GM19328 (cell line): ENCODE measurements at regions not wholly inside any gene's neighbourhood (a gene's known extent, or its start where the extent isn't known, plus 50 kb on each side); places are given as distances from the start of the nearest gene placed in this dataset.
"Not testable (repeated sequence)": the region's sequence is repeated elsewhere in the genome, so short reads cannot be mapped to it uniquely, and the experiment has no call there.

Source experiments
- ATAC-seq: cut with Tn5 transposase; IDR thresholded peaks from one replicate; pipeline ENCODE4 v1.9.1; 2021; ENCODE audit warnings: mild to moderate bottlenecking, moderate library complexity; ENCODE audit not compliant: unreplicated experiment

GRCh38 chr2:83990636-83991035, 468.4 kb downstream of the SUCLG1 start:
- ATAC-seq, result no peak

GRCh38 chr2:83976628-83977027, 482.5 kb downstream of the SUCLG1 start:
- not testable (repeated sequence) for ATAC-seq

GRCh38 chr2:83972128-83972527, 487.0 kb downstream of the SUCLG1 start:
- ATAC-seq, result no peak

GRCh38 chr2:83971547-83971946, 487.5 kb downstream of the SUCLG1 start:
- no peak for ATAC-seq

- ATAC-seq, result no peak
Observed at GRCh38 chr2:83970217-83970929, 488.7 kb downstream of the SUCLG1 start.

- no peak for ATAC-seq
Observed at GRCh38 chr2:83969085-83969484, 490.0 kb downstream of the SUCLG1 start.

GRCh38 chr2:83967854-83968253, 491.2 kb downstream of the SUCLG1 start:
- no peak for ATAC-seq

GRCh38 chr2:83966946-83967345, 492.1 kb downstream of the SUCLG1 start:
- ATAC-seq, result not testable (repeated sequence)

- ATAC-seq, result no peak
Observed at GRCh38 chr2:83961512-83961911, 497.6 kb downstream of the SUCLG1 start.

- ATAC-seq, result no peak
Observed at GRCh38 chr2:83960371-83960770, 498.7 kb downstream of the SUCLG1 start.

GRCh38 chr2:83959266-83959665, 499.8 kb downstream of the SUCLG1 start:
- ATAC-seq, result no peak

GRCh38 chr2:83956991-83957390, 502.1 kb downstream of the SUCLG1 start:
- ATAC-seq, result no peak

- ATAC-seq, result no peak
Observed at GRCh38 chr2:83953697-83954096, 505.4 kb downstream of the SUCLG1 start.

- no peak for ATAC-seq
Observed at GRCh38 chr2:83951378-83951947, 507.6 kb downstream of the SUCLG1 start.

GRCh38 chr2:83949361-83949760, 509.7 kb downstream of the SUCLG1 start:
- ATAC-seq, result no peak

GRCh38 chr2:83944191-83944590, 514.9 kb downstream of the SUCLG1 start:
- no peak for ATAC-seq

- ATAC-seq, result no peak
Observed at GRCh38 chr2:83943265-83943664, 515.8 kb downstream of the SUCLG1 start.

- ATAC-seq, result no peak
Observed at GRCh38 chr2:83941886-83942285, 517.2 kb downstream of the SUCLG1 start.

GRCh38 chr2:83933749-83934148, 525.3 kb downstream of the SUCLG1 start:
- no peak for ATAC-seq

- ATAC-seq, result no peak
Observed at GRCh38 chr2:83923531-83923930, 535.5 kb downstream of the SUCLG1 start.

- ATAC-seq, result no peak
Observed at GRCh38 chr2:83916559-83916958, 542.5 kb downstream of the SUCLG1 start.

- no peak for ATAC-seq
Observed at GRCh38 chr2:83915381-83915780, 543.7 kb downstream of the SUCLG1 start.

GRCh38 chr2:83908750-83909149, 550.3 kb downstream of the SUCLG1 start:
- ATAC-seq, result no peak
